Spinal cord (tissue), 9 donors: ENCODE measurements at regions not wholly inside any gene's neighbourhood (a gene's known extent, or its start where the extent isn't known, plus 50 kb on each side); places are given as distances from the start of the nearest gene placed in this dataset.

Experiments used
- DNase-seq, 6 donors: peaks; one replicate each; pipeline versions ENCODE4 v3.0.0 to v3.0.0-alpha.2; 2013 to 2015; ENCODE audit warnings: low spot score in 6 of 6, low read depth in 4 of 6
- H3K27ac ChIP-seq: one replicate; pipeline ENCODE4 v1.5.1; 2013; ENCODE audit warnings: low read depth, low read length, control low read depth
- H3K27me3 ChIP-seq: one replicate; pipeline ENCODE4 v1.6.1; 2013; ENCODE audit warnings: low read length; ENCODE audit not compliant: control insufficient read depth, insufficient read depth
- H3K36me3 ChIP-seq: one replicate; pipeline ENCODE4 v1.6.1; 2013; ENCODE audit warnings: low read length; ENCODE audit not compliant: control insufficient read depth, insufficient read depth
- H3K4me1 ChIP-seq: one replicate; pipeline ENCODE4 v1.6.1; 2013; ENCODE audit warnings: low read length; ENCODE audit not compliant: control insufficient read depth, insufficient read depth
- H3K4me3 ChIP-seq: one replicate; pipeline ENCODE4 v1.5.1; 2013; ENCODE audit warnings: low read depth, low read length, control low read depth
- H3K9me3 ChIP-seq: one replicate; pipeline ENCODE4 v1.6.1; 2013; ENCODE audit warnings: low read length; ENCODE audit not compliant: control insufficient read depth, insufficient read depth
- WGBS: methylation state at CpG from one replicate; pipeline ENCODE4 v1.1.5; 2013; ENCODE audit warnings: missing lambda C conversion rate; ENCODE audit not compliant: insufficient coverage; 5-methylcytosine and 5-hydroxymethylcytosine counted together
- donor health status: healthy.

DNA sequence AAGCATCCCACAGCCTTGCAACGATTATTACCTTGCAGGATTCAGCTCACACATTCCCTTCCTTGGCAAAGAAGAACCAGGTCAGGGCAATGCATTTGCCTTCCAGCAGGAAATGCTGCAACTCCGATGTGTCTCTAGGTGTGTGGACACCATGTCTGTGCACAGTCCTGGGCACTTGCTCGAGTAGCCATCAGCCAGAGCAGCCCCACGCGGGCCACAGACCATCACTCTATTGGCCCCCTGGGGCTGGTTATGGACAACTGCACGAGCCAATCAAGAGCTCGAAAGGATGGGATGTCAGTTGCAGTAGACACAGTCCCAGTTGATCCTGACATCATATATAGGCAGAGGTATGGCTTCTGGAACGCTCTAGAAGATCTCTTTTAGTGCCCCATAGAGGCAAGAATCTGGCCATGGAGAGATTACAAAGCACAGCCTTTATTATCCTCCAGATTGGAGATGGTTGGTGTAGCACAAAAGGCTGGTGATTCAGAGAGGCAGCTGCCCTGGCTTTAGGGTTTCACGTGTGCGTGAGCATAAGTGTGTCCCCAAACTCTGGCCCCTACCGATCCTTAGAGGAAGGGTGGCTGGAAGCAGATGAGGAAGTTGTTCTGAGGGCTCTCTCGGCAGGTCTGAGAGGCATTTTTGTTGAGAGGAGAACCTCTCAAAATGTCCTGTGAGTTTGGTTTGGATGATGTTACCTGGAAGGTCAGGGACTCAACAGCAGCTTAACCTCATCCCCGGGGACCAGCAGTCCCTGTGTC is 403.8 kb downstream of the SEC14L1 start:
- Histone ChIP-seq H3K27me3 (peaks cover 7% of the 10 kb centered on the region), H3K36me3 (no peaks in the 10 kb centered on the region), H3K4me1 (peaks cover 35% of the 10 kb centered on the region), H3K4me3 (no peak overlapping the region), H3K9me3 (no peaks in the 10 kb centered on the region), H3K27ac (no peak overlapping the region)
- 74% methylated on average over 11 of the region's 13 CpGs for WGBS
- peak in 1 of 6 donors; percentile 54 for DNase-seq

DNA sequence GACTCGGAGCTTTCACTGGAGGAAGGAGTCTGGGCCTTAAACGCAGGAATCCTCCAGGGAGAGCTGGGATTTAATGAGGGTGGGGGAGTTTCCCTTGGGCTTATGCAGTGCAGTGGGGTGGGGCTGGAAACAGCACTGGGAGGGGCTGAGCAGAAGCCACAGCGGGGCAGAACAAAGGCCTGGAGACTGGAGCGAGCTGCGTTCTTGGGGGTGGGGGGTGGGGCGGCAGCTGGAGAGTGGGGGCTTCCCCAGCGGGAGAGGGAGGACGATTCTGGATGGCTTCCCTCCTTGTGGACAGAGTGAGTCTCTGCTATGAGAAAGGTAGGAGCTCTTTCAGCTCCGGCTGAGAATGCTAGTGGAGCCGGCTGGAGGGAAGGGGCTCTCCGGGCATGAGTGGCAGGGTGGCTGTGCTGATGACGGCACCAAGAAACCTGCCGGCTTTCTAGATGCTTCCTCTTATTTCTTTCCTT is 406.0 kb downstream of the SEC14L1 start:
- Histone ChIP-seq H3K27me3 (peaks cover 2% of the 10 kb centered on the region), H3K4me1 (peaks cover 27% of the 10 kb centered on the region), H3K4me3 (no peak overlapping the region), H3K9me3 (no peaks in the 10 kb centered on the region), H3K27ac (no peak overlapping the region), H3K36me3 (no peaks in the 10 kb centered on the region)
- peak in 2 of 6 donors; percentile 43 to 49 for DNase-seq
- WGBS: 29% methylated on average over 13 of the region's 13 CpGs

DNA sequence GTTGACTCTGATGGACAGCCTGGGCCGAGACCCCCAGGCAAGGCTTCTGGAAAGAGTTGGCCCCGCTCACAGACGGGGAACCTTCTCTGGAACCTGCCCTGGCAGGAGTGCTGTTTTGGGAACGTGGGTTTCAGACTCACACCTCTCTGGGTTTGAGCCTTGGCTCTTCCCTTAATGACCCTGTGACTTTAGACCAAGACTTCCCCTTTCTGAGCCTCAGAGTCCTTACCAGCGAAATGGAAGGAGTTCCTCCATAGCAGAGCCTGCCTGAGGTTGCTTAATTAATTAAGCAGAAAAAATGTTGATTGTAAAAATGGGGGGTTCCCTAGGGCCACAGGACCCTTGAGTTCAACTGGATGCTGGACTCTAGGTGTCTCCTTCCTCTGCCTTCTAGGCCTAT is 408.2 kb downstream of the SEC14L1 start:
- WGBS: 65% methylated on average over 4 of the region's 5 CpGs
- Histone ChIP-seq H3K4me1 (peaks cover 16% of the 10 kb centered on the region), H3K36me3 (no peaks in the 10 kb centered on the region), H3K9me3 (no peaks in the 10 kb centered on the region), H3K27me3 (peaks cover 2% of the 10 kb centered on the region), H3K4me3 (no peak overlapping the region), H3K27ac (no peak overlapping the region)
- DNase-seq: no peak

DNA sequence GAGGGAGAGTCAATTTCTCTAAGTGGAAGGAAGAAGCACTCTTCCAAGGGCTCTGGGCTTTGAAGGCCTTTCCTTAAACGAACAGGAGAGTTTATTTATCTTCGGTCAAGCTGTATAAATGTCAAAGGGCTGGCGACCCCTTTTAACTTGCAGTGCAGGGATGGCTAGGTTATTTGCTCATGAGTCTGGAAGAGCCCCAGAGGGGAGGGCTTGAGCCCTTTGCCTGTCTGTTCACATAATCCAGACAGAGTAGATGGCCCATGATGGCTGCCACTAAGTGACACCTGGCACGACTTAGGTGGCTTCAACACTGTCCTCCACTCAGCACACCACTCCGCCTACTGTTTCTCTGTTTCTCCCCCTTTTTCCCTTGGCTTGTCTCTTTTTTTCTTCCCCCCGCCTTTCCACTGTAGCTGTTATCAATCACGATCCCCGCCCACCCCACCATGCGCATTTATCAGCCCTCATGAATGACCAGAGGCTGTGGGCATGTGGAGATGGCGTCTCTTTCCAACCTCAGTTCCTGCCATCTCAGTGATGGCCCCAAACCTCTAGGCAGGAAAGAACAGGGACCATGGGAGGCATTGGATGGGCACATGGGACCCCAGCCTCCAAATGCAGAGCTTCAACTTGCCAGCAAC is 408.7 kb upstream of the TNRC6C start:
- WGBS: 75% methylated on average over 8 of the region's 10 CpGs

DNA sequence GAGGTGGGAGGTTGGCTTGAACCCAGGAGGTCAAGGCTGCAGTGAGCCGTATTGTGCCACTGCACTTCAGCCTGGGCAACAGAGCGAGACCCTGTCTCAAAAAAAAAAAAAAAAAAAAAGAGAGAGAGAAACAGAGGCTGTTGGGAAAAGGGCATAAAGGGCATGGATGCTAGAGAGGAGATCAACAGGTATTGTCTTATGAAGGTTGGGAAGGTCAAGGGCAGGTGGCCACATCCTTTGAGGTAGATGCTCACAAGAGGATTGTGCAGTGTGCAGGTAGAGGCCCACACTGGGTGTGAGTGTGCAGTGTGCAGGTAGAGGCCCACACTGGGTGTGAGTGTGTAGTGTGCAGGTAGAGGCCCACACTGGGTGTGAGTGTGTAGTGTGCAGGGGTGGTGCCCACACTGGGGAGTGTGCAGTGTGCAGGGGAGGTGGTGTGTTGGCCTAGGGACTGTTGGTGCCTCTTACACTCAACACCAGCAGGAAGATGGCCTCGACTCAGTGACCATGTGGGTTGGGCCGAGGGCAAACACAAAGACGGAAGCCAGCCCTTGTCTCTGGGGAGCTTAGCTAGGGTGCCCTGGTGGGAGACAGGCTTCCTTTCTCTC is 404.9 kb upstream of the TNRC6C start:
- no peak overlapping the region for H3K27ac ChIP-seq
- no peaks in the 10 kb centered on the region for H3K9me3 ChIP-seq
- no peak for DNase-seq
- H3K4me1 ChIP-seq: peaks cover 26% of the 10 kb centered on the region
- no peaks in the 10 kb centered on the region for H3K27me3 ChIP-seq
- WGBS: 93% methylated on average over 3 of the region's 5 CpGs
- no peaks in the 10 kb centered on the region for H3K36me3 ChIP-seq
- H3K4me3 ChIP-seq: no peak overlapping the region

More for the DNA sequence above, 408.7 kb upstream of the TNRC6C start:
- no peaks in the 10 kb centered on the region for H3K27me3 ChIP-seq
- H3K36me3 ChIP-seq: no peaks in the 10 kb centered on the region
- H3K9me3 ChIP-seq: no peaks in the 10 kb centered on the region
- no peak for DNase-seq
- H3K4me1 ChIP-seq: peaks cover 8% of the 10 kb centered on the region
- no peak overlapping the region for H3K4me3 ChIP-seq
- H3K27ac ChIP-seq: no peak overlapping the region

DNA sequence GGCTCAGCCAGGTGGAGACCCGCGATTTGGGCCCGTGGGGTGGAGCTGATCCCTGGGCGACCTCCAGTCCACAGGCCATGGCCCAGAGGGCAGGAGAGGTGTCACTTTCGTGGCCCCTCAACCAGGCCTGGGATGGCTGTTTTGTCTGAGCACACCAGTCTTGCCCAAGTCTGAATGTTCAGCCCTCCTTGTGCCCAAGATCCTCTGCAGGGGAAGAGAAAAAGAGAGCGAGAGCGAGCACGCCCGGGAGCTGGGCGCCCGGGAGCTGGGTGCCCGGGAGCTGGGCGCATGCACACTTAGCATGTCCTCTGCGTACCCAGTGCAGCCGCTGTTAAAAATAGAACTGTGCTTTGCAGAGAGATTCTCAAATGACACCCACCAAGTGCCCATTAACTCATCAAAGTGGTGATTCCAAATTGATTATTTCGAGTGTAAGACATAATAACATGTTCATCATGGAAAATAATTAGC is 403.3 kb upstream of the TNRC6C start:
- Histone ChIP-seq H3K4me1 (peaks cover 30% of the 10 kb centered on the region), H3K36me3 (no peaks in the 10 kb centered on the region), H3K4me3 (no peak overlapping the region), H3K27ac (no peak overlapping the region), H3K9me3 (no peaks in the 10 kb centered on the region), H3K27me3 (no peaks in the 10 kb centered on the region)
- DNase-seq: peak in 2 of 6 donors; percentile 59 to 92
- 31% methylated on average over 11 of the region's 16 CpGs for WGBS

DNA sequence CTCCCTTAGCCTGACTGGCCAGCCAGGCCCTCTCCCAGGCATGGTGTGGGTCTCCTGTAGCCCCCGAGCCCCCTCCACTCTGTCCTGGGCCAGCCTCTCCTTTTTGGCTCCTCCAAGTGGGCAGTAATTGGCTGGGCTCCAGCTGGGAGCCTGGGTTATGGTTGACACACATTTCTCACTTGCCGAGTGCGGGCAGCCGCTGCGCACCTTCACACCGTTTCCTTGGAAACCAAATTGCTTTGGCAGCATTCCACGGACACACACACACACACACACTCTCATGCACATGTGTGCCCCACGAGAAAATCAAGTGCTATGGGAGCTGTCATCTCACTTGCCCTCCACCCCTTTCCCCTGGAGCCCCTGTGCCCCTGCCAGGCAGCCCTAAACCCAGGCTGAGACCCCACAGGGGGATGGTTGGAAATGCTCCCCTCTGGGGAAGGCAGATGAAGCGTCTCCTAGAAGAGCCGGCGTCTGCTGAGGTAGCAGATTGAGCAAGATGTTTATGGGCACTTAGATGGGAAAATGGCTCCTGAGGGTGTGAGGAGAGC is 402.7 kb upstream of the TNRC6C start:
- no peaks in the 10 kb centered on the region for H3K9me3 ChIP-seq
- peak; percentile 72 to 98 (median 79) for DNase-seq
- no peaks in the 10 kb centered on the region for H3K36me3 ChIP-seq
- peak overlapping the region; percentile 4 for H3K27ac ChIP-seq
- peaks cover 30% of the 10 kb centered on the region for H3K4me1 ChIP-seq
- 7% methylated on average over 11 of the region's 11 CpGs for WGBS
- no peak overlapping the region for H3K4me3 ChIP-seq
- H3K27me3 ChIP-seq: no peaks in the 10 kb centered on the region

DNA sequence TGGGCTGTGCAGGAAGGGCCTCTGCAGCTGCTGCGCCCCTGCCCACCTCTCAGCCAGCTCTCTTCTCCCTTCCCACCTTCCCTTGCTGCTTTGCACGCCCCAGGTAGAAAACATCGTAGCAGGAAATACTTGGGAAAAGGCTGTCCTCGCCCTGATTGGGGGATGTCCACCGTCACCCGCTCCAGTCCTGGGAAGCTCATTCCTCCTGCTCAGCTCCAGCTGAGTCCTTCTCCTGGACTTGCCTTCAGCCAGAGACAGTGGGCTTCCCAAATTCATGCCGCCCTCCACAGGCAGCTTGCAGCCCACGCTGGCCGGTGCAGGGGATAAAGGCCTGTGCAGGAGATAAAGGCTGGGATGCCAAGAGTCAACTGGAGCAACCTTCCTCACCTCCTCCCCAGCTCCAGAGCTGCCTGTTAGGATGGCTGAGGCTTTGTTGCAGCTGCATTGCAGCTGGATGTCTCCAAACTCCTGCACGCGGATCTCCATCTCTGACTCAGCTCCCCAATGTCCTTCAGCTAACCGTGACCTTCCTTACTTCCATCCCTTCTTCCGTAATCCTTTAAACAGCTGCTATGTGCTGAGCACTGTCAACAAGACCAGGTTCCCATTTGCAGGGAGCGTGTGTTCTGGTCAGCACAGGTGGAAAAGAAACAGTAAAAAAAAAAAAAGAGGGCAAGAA is 402.0 kb upstream of the TNRC6C start:
- H3K4me1 ChIP-seq: peaks cover 30% of the 10 kb centered on the region
- peak overlapping the region; percentile 4 for H3K27ac ChIP-seq
- no peaks in the 10 kb centered on the region for H3K27me3 ChIP-seq
- no peak overlapping the region for H3K4me3 ChIP-seq
- no peaks in the 10 kb centered on the region for H3K36me3 ChIP-seq
- no peaks in the 10 kb centered on the region for H3K9me3 ChIP-seq
- DNase-seq: peak in 2 of 6 donors; percentile 25 to 33
- WGBS: 52% methylated on average over 6 of the region's 14 CpGs
